ENCODE measurements at regions not wholly inside any gene's neighbourhood (a gene's known extent, or its start where the extent isn't known, plus 50 kb on each side); places are given as distances from the start of the nearest gene placed in this dataset.

- Histone ChIP-seq H3K27me3 (ENCODE audit: control insufficient read depth in 2 of 2, insufficient read depth in 2 of 2, low read length in 2 of 2) (no peaks in the 10 kb centered on the region), H3K36me3 (ENCODE audit: control insufficient read depth in 2 of 2, extremely low read depth in 1 of 2, insufficient read depth in 2 of 2, low read length in 2 of 2) (no peaks in the 10 kb centered on the region), H3K9me3 (replicated peaks; ENCODE audit: control insufficient read depth, insufficient read depth, low read length) (no peaks in the 10 kb centered on the region), H3K27ac (ENCODE audit: insufficient read depth, low read depth, low read length) (no peak overlapping the region), H4K20me1 (replicated peaks; ENCODE audit: control insufficient read depth, extremely low read depth, insufficient read depth, low read length) (no peaks in the 10 kb centered on the region), H3K9ac (replicated peaks; ENCODE audit: extremely low read depth, insufficient read depth, low read length) (no peak overlapping the region), H3K79me2 (ENCODE audit: control insufficient read depth, insufficient read depth, low read length) (no peaks in the 10 kb centered on the region), H3K9me1 (replicated peaks; ENCODE audit: control insufficient read depth, extremely low read depth, insufficient read depth, low read length) (no peaks in the 10 kb centered on the region), H3K4me3 (replicated peaks in 1 of 3; ENCODE audit: insufficient read depth in 1 of 3, low read depth in 1 of 3, low read length in 3 of 3) (no peak overlapping the region), H3K4me2 (ENCODE audit: insufficient read depth, low read length) (no peak overlapping the region), H2AFZ (ENCODE audit: low read depth, low read length) (no peak overlapping the region), H3K4me1 (ENCODE audit: control insufficient read depth, extremely low read depth, insufficient read depth, low read length) (no peaks in the 10 kb centered on the region)
- DNase-seq (ENCODE audit: low read depth, low spot score): no peak
- intact Hi-C loops (cut with micrococcal nuclease): no loop called here
- CTCF ChIA-PET: no interaction called here
- FAIRE-seq: no peak
- dilution Hi-C loops (cut with MboI; ENCODE audit: extremely low pct_ligation_motif_present, low sequenced_read_pairs): no loop called here
- TF ChIP-seq FOS (IDR thresholded peaks at IDR 0.05; ENCODE audit: borderline replicate concordance, insufficient read depth, low read length) (no peak), JUN (IDR thresholded peaks at IDR 0.05; ENCODE audit: borderline replicate concordance, insufficient read depth, insufficient read length, low read depth) (no peak), CTCF (IDR thresholded peaks at IDR 0.05; ENCODE audit: extremely low read depth in 1 of 2, insufficient read depth in 1 of 2, low read depth in 1 of 2, low read length in 2 of 2) (no peak), MYC (IDR thresholded peaks at IDR 0.05; ENCODE audit: low read depth, low read length) (no peak), MAX (IDR thresholded peaks at IDR 0.05; ENCODE audit: insufficient read depth, insufficient read length) (no peak), POLR2AphosphoS5 (IDR thresholded peaks at IDR 0.05; ENCODE audit: insufficient read depth, low read depth, low read length) (no peak), EZH2 (IDR thresholded peaks at IDR 0.05; ENCODE audit: borderline replicate concordance, low read depth, low read length, severe bottlenecking) (no peak)
- POLR2A ChIA-PET: no interaction called here
- no TSS peak for BruUV-seq (replicated peaks)
Measured at GRCh38 chr20:39691151-39691862, 729.2 kb downstream of the DHX35 start.
